ENCODE measurements at regions not wholly inside any gene's neighbourhood (a gene's known extent, or its start where the extent isn't known, plus 50 kb on each side); places are given as distances from the start of the nearest gene placed in this dataset.

DNA sequence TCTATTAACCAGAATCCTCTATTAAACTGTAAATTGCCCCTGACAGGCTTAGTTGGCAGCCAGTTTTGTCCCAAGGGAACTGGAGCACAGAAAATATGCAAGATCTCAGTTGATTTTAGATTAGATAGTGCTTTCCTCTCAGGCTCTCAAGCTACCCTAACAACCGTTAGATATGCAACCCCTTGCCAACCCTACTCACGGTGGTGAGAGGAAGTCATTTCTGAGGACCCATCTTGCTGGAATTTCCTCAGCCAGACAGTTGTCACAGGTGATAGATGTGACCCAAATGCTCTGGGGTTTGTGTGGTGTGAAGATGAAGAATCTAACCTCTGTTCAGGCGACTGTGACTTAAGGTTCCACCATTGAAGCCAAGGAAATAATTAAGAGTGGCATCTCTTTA, 447.1 kb downstream of the MID1IP1 start:
- Histone ChIP-seq H3K27ac (ENCODE audit: low read depth, low read length, severe bottlenecking) (no peak overlapping the region), H3K4me3 (ENCODE audit: extremely low read depth, insufficient read depth, low read length, poor library complexity, severe bottlenecking) (no peak overlapping the region), H3K36me3 (ENCODE audit: control insufficient read depth, insufficient read depth, low read length) (no peaks in the 10 kb centered on the region), H3K4me1 (ENCODE audit: control insufficient read depth, insufficient read depth, low read length, poor library complexity, severe bottlenecking) (no peaks in the 10 kb centered on the region), H3K9me3 (ENCODE audit: control insufficient read depth, low read length) (no peaks in the 10 kb centered on the region)
- WGBS, 2 experiments (ENCODE audit: insufficient coverage in 2 of 2): no CpG with 5 or more reads among the region's 3 CpGs

DNA sequence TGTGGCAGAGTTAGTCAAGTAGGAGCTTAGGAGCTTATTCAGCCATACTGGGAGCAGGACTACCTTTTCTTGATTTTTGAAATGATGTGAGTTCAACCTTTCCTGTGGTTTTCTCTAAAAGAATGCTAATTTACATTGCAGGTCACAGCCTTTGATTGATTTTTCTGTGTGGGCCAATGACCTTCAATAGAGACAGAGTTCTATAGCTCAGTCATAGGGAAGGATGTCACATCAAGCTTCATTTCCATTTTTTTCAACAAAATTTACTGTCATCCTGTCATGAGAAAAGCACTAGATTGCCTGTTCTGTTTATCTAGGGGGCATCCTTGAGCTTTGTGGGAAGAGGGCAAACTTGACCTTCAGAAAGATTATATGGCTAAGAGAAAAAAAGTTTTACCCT, 448.7 kb downstream of the MID1IP1 start:
- Histone ChIP-seq H3K4me1 (ENCODE audit: control insufficient read depth, insufficient read depth, low read length, poor library complexity, severe bottlenecking) (no peaks in the 10 kb centered on the region), H3K36me3 (ENCODE audit: control insufficient read depth, insufficient read depth, low read length) (no peaks in the 10 kb centered on the region), H3K27ac (ENCODE audit: low read depth, low read length, severe bottlenecking) (no peak overlapping the region), H3K9me3 (ENCODE audit: control insufficient read depth, low read length) (no peaks in the 10 kb centered on the region), H3K4me3 (ENCODE audit: extremely low read depth, insufficient read depth, low read length, poor library complexity, severe bottlenecking) (no peak overlapping the region)

DNA sequence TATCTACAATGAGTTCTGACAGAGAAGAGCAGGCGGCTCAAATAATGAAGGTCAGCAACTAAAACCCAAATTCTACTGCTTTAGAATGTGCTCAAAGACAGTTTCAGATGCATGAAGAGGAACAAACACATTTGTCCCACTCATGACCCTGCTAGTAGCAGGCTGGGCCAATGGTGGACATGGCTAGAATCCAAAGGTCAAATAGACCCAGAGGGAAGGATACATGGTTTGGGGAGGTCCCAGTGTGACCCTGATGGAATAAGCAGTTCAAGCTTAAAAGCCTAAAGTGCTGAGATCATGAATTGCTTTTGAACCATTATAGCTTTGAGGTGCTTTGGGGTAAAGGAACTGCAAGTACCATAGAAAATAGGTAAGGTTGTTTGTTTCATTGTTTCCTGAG, 450.7 kb downstream of the MID1IP1 start:
- Histone ChIP-seq H3K4me3 (ENCODE audit: extremely low read depth, insufficient read depth, low read length, poor library complexity, severe bottlenecking) (no peak overlapping the region), H3K4me1 (ENCODE audit: control insufficient read depth, insufficient read depth, low read length, poor library complexity, severe bottlenecking) (no peaks in the 10 kb centered on the region), H3K27ac (ENCODE audit: low read depth, low read length, severe bottlenecking) (no peak overlapping the region), H3K36me3 (ENCODE audit: control insufficient read depth, insufficient read depth, low read length) (no peaks in the 10 kb centered on the region), H3K9me3 (ENCODE audit: control insufficient read depth, low read length) (no peaks in the 10 kb centered on the region)
- no CpG with 5 or more reads among the region's 1 CpG for WGBS, 2 experiments (ENCODE audit: insufficient coverage in 2 of 2)

DNA sequence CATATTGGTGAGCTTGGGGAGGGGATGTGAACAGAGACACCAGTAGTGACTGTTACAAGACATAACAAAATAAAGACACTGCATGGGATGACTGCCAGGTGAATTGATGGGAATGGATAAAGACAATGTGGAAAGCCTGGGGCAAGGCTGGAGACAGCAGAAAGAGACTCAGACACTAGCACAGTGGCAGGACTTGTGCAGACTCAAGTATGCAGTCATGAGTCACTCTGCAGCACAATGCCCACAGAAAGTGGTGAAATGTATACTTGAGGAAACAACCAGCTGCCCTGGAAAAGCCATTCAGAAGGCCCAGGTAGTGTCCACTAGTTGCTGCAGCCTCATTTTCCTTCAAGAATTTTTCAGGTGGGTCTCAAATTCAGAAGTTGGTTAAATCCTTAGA, 452.3 kb downstream of the MID1IP1 start:
- no peaks in the 10 kb centered on the region for H3K36me3 ChIP-seq (ENCODE audit: control insufficient read depth, insufficient read depth, low read length)
- no peak overlapping the region for H3K27ac ChIP-seq (ENCODE audit: low read depth, low read length, severe bottlenecking)
- no peaks in the 10 kb centered on the region for H3K9me3 ChIP-seq (ENCODE audit: control insufficient read depth, low read length)
- no peak overlapping the region for H3K4me3 ChIP-seq (ENCODE audit: extremely low read depth, insufficient read depth, low read length, poor library complexity, severe bottlenecking)
- H3K4me1 ChIP-seq (ENCODE audit: control insufficient read depth, insufficient read depth, low read length, poor library complexity, severe bottlenecking): no peaks in the 10 kb centered on the region

DNA sequence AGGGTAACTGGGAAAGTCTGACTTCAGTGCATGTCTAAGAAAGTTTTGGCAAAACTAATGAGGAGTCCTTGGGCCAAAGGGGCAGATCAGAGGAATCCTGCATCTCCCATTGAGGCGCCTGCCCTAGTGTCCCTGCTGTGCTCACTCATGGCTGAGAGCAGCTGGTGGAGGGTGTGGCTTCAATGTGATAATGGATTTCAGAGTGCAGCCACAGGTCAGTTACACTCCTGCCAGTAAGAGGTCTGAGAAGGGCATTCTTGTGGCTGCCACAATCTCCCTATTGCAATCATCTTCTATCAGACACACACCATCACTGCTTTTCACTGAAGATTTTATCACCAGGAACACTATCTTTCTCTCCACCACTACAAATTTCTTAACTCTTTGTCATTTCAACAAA, 457.1 kb downstream of the MID1IP1 start:
- Histone ChIP-seq H3K36me3 (ENCODE audit: control insufficient read depth, insufficient read depth, low read length) (no peaks in the 10 kb centered on the region), H3K4me3 (ENCODE audit: extremely low read depth, insufficient read depth, low read length, poor library complexity, severe bottlenecking) (no peak overlapping the region), H3K4me1 (ENCODE audit: control insufficient read depth, insufficient read depth, low read length, poor library complexity, severe bottlenecking) (no peaks in the 10 kb centered on the region), H3K27ac (ENCODE audit: low read depth, low read length, severe bottlenecking) (no peak overlapping the region), H3K9me3 (ENCODE audit: control insufficient read depth, low read length) (no peaks in the 10 kb centered on the region)
- no CpG with 5 or more reads among the region's 1 CpG for WGBS, 2 experiments (ENCODE audit: insufficient coverage in 2 of 2)

DNA sequence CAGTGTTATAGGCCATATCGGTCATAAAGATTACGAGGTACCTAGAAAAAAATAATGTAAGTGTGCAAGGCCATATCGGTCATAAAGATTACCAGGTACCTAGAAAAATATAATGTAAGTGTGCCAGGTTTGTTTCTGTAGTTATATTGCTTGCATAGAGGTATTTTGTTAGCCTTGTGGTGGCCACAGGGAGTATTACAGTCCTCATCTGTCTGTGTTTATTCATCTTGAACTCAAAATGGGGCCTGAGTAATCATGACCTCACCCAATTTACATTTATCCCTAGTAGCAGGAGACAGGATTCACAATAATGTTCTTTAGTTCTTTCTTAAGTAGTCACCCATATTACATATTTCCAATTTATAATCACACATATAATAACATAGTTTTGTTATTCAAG, 459.7 kb downstream of the MID1IP1 start:
- Histone ChIP-seq H3K4me3 (ENCODE audit: extremely low read depth, insufficient read depth, low read length, poor library complexity, severe bottlenecking) (no peak overlapping the region), H3K4me1 (ENCODE audit: control insufficient read depth, insufficient read depth, low read length, poor library complexity, severe bottlenecking) (no peaks in the 10 kb centered on the region), H3K36me3 (ENCODE audit: control insufficient read depth, insufficient read depth, low read length) (no peaks in the 10 kb centered on the region), H3K27ac (ENCODE audit: low read depth, low read length, severe bottlenecking) (no peak overlapping the region), H3K9me3 (ENCODE audit: control insufficient read depth, low read length) (no peaks in the 10 kb centered on the region)
- WGBS, 2 experiments (ENCODE audit: insufficient coverage in 2 of 2): no CpG with 5 or more reads among the region's 3 CpGs

DNA sequence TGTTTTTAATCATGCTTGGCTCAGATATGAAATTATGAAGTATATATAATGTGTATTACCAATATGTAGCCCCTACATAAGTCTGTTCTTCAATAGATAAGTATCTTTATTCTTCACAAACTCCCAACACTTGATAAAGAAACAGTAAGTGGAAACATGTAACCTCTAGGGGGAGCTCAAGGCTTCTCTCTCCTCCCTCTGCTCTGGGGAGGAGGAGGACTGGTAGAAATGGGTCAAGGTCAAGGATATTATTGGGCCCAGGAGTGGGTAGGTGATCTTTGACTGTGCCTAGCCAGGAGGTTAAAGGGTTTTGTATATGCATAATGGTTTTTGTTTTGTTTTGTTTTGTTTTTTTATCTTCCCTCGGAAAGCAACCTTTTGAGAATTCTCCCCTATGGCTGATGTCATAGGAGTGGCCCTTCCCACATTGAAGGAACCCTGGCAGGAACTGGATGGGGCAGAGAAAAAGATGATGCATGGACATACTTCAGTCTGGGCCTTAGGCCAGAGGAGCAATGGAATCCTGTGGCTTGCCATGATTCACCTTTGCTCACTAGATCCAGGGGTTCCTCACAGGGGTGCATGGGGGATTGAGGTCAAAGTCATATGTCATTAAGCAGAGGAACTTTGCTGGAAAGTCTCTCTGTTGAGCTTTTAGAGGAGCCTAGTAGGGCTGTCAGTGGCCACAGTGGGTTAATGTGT, 460.3 kb downstream of the MID1IP1 start:
- Histone ChIP-seq H3K36me3 (ENCODE audit: control insufficient read depth, insufficient read depth, low read length) (no peaks in the 10 kb centered on the region), H3K4me3 (ENCODE audit: extremely low read depth, insufficient read depth, low read length, poor library complexity, severe bottlenecking) (no peak overlapping the region), H3K9me3 (ENCODE audit: control insufficient read depth, low read length) (no peaks in the 10 kb centered on the region), H3K27ac (ENCODE audit: low read depth, low read length, severe bottlenecking) (no peak overlapping the region), H3K4me1 (ENCODE audit: control insufficient read depth, insufficient read depth, low read length, poor library complexity, severe bottlenecking) (no peaks in the 10 kb centered on the region)
- no CpG with 5 or more reads among the region's 1 CpG for WGBS, 2 experiments (ENCODE audit: insufficient coverage in 2 of 2)

DNA sequence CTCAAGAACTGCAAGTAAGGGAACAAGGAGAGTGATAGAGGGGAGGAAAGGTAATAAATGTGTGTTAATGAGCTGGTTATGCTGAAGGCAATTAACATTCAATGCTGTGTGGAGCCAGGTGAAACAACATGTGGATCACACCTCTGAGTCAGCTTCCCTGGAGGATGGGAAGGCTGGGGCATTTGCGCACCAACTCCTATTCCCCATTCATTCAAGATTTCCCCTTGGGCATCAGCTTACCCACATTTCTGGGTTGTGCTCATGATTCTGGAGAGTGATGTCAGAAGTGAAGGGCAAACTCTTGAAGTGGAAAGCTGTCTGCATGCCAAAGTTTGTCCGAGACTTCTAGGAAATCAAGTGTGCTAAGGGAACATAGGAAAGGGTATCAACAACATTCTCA, 461.4 kb downstream of the MID1IP1 start:
- no peak overlapping the region for H3K4me3 ChIP-seq (ENCODE audit: extremely low read depth, insufficient read depth, low read length, poor library complexity, severe bottlenecking)
- WGBS, 2 experiments (ENCODE audit: insufficient coverage in 2 of 2): no CpG with 5 or more reads among the region's 2 CpGs
- H3K9me3 ChIP-seq (ENCODE audit: control insufficient read depth, low read length): no peaks in the 10 kb centered on the region
- H3K4me1 ChIP-seq (ENCODE audit: control insufficient read depth, insufficient read depth, low read length, poor library complexity, severe bottlenecking): no peaks in the 10 kb centered on the region
- H3K36me3 ChIP-seq (ENCODE audit: control insufficient read depth, insufficient read depth, low read length): no peaks in the 10 kb centered on the region
- H3K27ac ChIP-seq (ENCODE audit: low read depth, low read length, severe bottlenecking): no peak overlapping the region

DNA sequence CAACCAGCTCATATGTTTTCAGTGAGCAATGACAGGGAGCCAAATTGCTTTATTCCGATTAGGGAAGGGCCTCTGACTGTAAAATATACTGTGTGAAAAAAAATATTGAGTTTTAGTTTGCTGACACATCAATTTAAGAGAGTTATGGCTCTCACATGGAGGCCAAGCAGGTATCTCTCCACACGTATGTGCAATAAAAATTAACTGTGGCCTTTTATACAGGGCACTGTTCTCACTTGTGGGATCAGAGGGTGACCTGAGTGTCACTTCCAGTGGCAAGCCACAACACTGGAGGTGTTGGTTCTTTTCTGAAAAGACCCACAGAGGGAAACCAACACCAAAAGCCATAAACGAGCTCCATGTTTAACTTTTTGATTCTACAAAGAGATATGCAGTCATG, 462.8 kb downstream of the MID1IP1 start:
- H3K9me3 ChIP-seq (ENCODE audit: control insufficient read depth, low read length): no peaks in the 10 kb centered on the region
- no peak overlapping the region for H3K4me3 ChIP-seq (ENCODE audit: extremely low read depth, insufficient read depth, low read length, poor library complexity, severe bottlenecking)
- no peak overlapping the region for H3K27ac ChIP-seq (ENCODE audit: low read depth, low read length, severe bottlenecking)
- no peaks in the 10 kb centered on the region for H3K4me1 ChIP-seq (ENCODE audit: control insufficient read depth, insufficient read depth, low read length, poor library complexity, severe bottlenecking)
- no peaks in the 10 kb centered on the region for H3K36me3 ChIP-seq (ENCODE audit: control insufficient read depth, insufficient read depth, low read length)
- no CpG with 5 or more reads among the region's 3 CpGs for WGBS, 2 experiments (ENCODE audit: insufficient coverage in 2 of 2)

DNA sequence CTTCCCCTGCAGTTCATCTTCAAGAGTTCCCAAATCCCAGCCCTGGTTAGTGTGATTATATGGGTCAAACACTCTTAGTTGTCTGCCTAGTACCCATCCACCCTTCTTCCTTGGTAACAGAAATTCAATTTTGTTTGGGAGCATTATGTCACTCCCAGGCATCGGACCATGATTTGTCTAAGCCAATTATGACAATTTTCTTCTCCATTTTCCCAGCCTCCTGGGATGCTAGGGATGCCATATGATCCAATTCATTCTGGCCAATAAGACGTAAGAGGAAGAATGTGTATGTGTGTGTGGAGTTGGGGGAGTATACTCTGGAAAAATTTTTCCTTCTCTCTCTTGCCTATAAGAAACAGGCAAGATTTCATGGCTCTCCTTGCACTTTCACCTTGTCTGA, 465.9 kb downstream of the MID1IP1 start:
- no peak overlapping the region for H3K4me3 ChIP-seq (ENCODE audit: extremely low read depth, insufficient read depth, low read length, poor library complexity, severe bottlenecking)
- no CpG with 5 or more reads among the region's 2 CpGs for WGBS, 2 experiments (ENCODE audit: insufficient coverage in 2 of 2)
- H3K9me3 ChIP-seq (ENCODE audit: control insufficient read depth, low read length): no peaks in the 10 kb centered on the region
- H3K27ac ChIP-seq (ENCODE audit: low read depth, low read length, severe bottlenecking): no peak overlapping the region
- no peaks in the 10 kb centered on the region for H3K4me1 ChIP-seq (ENCODE audit: control insufficient read depth, insufficient read depth, low read length, poor library complexity, severe bottlenecking)
- H3K36me3 ChIP-seq (ENCODE audit: control insufficient read depth, insufficient read depth, low read length): no peaks in the 10 kb centered on the region

DNA sequence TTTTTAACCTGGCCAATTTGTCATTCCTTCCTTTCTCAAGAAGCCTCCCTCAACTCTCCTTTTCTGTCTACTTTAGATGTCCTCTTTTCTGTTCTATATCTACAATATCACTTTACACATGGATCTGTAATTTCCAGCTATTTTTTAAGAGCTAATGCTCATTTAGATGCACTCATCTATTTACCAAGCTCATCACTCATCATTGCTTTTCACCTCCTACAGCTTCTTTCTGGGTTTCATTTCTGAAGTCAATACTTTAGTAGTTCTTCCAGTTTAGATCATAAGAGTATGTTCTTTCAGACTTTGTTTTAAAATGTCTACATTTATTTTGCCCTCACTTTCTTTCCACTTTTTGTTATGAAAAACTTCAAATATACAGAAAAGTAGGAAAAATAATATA, 466.9 kb downstream of the MID1IP1 start:
- H3K36me3 ChIP-seq (ENCODE audit: control insufficient read depth, insufficient read depth, low read length): no peaks in the 10 kb centered on the region
- H3K4me1 ChIP-seq (ENCODE audit: control insufficient read depth, insufficient read depth, low read length, poor library complexity, severe bottlenecking): no peaks in the 10 kb centered on the region
- no peaks in the 10 kb centered on the region for H3K9me3 ChIP-seq (ENCODE audit: control insufficient read depth, low read length)
- no peak overlapping the region for H3K27ac ChIP-seq (ENCODE audit: low read depth, low read length, severe bottlenecking)
- H3K4me3 ChIP-seq (ENCODE audit: extremely low read depth, insufficient read depth, low read length, poor library complexity, severe bottlenecking): no peak overlapping the region

Data from mesodermal cell (in vitro differentiated cells).